ENCODE measurements at regions not wholly inside any gene's neighbourhood (a gene's known extent, or its start where the extent isn't known, plus 50 kb on each side); places are given as distances from the start of the nearest gene placed in this dataset.

- TF ChIP-seq CTCF (IDR thresholded peaks at IDR 0.05; ENCODE audit: poor library complexity, severe bottlenecking) (no peak), EZH2 (IDR thresholded peaks at IDR 0.05; ENCODE audit: borderline replicate concordance, insufficient read depth, low read length, poor library complexity, severe bottlenecking) (no peak), RAD21 (conservative IDR thresholded peaks at IDR 0.05) (no peak), EP300 (conservative IDR thresholded peaks at IDR 0.05; ENCODE audit: poor library complexity, severe bottlenecking) (no peak), POLR2AphosphoS5 (IDR thresholded peaks at IDR 0.05) (no peak), REST (IDR thresholded peaks at IDR 0.05; ENCODE audit: borderline replicate concordance) (no peak)
These were observed 67.8 kb upstream of the RPRM start for GRCh38 chr2:153546358-153546757.

Data from neural cell (in vitro differentiated cells).